Stimulated activated CD4-positive, alpha-beta T cell treated with anti-CD3 and anti-CD28 coated beads, TNF-alpha, amount 100 ng/mL, for 1 hour (primary cell): ENCODE measurements at regions not wholly inside any gene's neighbourhood (a gene's known extent, or its start where the extent isn't known, plus 50 kb on each side); places are given as distances from the start of the nearest gene placed in this dataset.

Source experiments
- DNase-seq, 3 donors: peaks; one replicate each; pipeline ENCODE4 v3.0.0-alpha.2; 2020; ENCODE audit warnings: low read depth in 3 of 3, low spot score in 1 of 3

GRCh38 chr2:120879431-120880295, 144.0 kb downstream of the GLI2 start:
- no peak for DNase-seq

- DNase-seq, result no peak
Observed at GRCh38 chr2:120880381-120880780, 144.7 kb downstream of the GLI2 start.

DNA sequence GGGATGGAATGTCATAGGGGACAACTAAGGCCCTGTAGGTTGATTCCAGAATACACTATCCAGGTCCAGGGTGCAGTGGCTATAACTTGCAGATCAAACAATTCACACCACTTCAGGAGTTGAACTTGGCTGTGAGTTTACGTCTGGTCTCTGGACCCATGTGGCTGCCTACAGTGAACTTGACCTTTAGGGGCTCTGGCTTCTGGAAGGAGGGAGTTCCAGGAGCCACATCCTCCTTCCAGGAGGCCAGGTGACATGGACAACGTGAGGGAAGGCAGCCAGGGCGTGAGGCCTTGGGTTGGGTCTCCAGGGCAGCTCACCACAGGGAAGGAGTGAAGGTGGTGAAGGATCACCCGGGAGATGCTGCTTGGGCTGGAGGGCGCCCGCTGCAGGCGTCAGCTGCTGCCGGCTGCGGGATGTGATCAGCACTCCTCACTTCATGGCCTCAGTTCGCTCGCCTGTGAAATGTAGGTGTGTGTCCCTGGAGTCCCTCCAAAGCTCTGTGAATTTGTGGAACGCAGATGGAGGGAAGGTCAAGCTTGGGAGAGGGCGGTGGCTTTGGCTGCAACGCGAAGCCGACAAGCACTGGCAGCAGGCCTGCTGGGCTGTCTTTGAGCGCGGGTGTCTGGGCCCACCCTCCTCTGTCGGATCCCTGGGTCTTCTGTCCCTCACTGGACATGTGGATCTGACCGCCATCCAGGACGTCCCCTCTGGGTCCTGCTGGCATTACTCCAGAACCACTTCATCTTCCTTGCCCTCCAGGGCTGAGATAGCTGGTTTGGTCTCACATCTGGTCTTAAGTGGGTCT, 146.5 kb downstream of the GLI2 start:
- DNase-seq, result no peak

GRCh38 chr2:120883607-120884440, 148.2 kb downstream of the GLI2 start:
- DNase-seq, result no peak

GRCh38 chr2:120884472-120885290, 149.0 kb downstream of the GLI2 start:
- DNase-seq, result no peak

- no peak for DNase-seq
Observed at GRCh38 chr2:120885321-120885720, 149.7 kb downstream of the GLI2 start.

DNA sequence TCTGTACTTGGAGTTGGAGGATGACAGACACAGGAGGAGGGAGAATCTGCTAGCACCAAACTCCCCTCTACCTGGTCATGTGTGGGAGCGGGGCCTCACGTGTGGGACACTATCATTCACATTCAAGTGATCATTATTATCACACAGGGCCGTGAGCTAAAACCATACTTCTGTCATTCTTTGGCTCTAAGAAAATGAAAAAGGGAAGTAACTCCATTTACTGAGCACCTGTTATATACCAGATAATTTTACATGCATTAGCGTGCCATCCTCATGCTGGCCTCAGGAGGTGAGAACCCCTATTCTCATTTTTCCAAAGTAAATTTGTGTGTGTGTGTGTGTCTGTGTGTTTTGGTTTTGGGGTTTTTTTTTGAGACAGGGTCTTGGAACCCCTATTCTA, 150.1 kb downstream of the GLI2 start:
- no peak for DNase-seq

GRCh38 chr2:120886534-120887319, 151.1 kb downstream of the GLI2 start:
- DNase-seq, result no peak

DNA sequence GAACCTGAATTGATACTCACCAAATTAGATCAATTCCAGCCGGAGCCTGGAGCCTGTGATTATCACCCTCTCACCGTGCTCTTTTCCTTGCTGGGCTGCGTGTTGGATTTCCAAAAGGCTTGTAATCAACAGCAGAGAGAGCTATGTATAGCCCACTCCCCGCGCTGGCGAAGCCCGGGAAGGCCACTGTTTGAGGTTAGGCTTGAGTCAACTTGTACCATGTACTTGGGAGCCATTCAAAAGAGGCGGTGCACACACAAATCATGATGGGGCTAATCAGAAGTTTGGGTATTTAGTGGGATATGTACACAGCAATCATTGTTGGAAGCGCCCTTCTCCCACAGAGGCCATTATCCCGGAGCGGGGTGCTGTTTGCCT, 151.6 kb downstream of the GLI2 start:
- no peak for DNase-seq

DNA sequence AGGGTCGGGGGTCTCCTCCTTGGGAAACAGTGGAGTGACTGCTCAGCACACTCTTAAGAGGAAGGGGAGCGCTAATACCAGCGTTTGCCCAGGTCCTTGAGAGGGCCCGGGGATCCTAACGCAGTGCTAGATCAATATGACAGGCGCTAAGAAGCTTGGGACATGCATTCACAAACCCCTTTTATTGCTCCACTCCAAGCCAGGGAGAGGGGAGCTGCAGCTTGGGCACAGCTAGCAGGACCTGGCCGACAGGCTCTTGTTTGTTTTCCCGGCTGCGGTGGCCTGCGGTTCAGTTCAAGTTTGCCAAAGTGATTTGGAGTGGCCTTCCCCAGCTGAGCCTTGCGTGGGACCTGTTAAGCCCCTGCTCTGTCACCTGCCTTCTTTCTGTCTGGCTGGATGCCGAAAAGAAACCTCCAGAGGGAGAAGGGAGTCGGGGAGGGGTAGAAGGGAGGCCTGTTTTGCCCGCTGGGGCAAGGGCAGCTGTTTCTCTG, 152.1 kb downstream of the GLI2 start:
- no peak for DNase-seq

DNA sequence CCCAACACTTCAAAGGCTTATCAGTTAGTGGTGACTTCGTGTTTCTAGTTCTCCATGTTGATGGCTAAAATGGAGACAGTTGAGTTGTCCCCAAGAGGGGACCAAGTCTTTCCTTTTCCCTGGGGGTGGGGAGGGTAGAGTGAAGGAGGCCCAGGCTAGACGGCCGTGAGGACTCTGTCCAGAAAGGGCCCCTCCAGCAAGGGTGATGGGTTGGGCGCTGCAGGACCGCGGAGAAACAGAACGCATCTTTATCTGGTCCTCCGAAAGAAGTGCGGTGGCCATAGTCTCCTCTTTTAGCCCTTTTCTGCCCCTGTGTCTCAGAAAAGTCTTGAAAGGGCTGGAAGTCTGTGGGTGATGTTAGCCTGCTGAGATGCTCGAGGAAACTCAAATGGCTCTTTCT, 153.2 kb downstream of the GLI2 start:
- no peak for DNase-seq

- DNase-seq, result no peak
Observed at GRCh38 chr2:120889936-120890335, 154.3 kb downstream of the GLI2 start.

- DNase-seq, result no peak
Observed at GRCh38 chr2:120890566-120891360, 155.1 kb downstream of the GLI2 start.

- DNase-seq, result no peak
Observed at GRCh38 chr2:120892271-120892966, 156.8 kb downstream of the GLI2 start.

GRCh38 chr2:120892967-120893667, 157.4 kb downstream of the GLI2 start:
- DNase-seq, result no peak

DNA sequence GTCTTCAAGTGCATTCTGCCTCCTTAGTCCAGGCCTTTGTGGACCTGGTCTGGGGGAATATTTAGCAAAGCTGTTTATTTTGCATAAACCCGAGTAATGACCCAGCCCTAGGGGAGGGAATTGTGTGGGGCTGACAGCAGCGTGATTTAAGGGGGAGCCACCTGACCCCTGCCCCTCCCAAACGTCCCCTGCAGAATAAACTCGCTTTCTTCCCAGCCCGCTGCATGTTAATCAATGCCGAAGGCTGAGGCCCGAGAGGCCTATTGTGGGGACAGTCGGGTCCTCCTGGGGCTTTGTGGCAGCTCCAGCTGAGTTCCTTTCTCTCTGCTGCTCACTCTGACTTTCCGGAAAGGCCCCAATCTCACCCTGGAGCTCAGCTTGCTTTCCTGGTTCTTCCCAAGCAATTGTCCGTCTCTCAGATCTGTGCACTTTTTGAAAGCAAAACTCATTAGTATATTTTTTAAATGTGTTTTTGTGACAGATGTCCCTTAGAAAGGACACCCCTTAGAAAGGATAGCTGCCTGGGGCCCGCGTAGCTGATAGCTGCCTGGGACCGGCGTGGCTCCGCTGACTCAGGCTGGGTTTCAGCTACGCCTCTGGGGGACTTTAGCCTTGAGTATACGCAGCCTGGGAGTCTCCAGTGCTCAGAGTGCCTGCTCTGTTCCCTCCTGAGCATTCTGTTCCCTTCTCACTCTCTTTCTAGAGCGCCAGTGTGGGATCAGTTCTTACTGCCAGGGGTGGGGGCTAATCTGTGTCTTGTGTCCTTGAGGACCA, 158.3 kb downstream of the GLI2 start:
- no peak for DNase-seq

DNA sequence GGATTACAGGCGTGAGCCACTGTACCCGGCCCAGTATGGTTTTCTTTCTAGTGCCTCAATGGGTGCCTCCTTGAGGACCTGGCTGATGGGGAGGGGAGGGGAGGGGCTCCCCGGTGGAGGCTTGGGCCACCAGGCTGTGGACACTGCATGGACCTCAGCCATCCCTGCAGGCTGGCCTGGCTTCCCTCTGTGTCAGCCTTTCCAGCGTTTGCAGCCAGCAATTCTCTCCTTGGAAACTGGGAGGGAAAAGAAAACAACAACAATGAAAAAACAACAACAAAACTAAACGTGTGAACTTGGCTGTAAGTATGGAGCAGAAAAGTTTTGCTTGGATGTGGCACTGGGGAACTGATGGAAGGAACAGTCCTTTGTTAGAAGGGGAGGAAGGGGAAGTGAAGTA, 159.3 kb downstream of the GLI2 start:
- DNase-seq, result no peak
